GM18858 (cell line): ENCODE measurements at regions not wholly inside any gene's neighbourhood (a gene's known extent, or its start where the extent isn't known, plus 50 kb on each side); places are given as distances from the start of the nearest gene placed in this dataset.
"Not testable (repeated sequence)": the region's sequence is repeated elsewhere in the genome, so short reads cannot be mapped to it uniquely, and the experiment has no call there.

Experiments
- ATAC-seq: cut with Tn5 transposase; IDR thresholded peaks from one replicate; pipeline ENCODE4 v1.9.1; 2021; ENCODE audit not compliant: unreplicated experiment

GRCh38 chr3:163576314-163576713 lies 1502.0 kb downstream of the SI start:
- no peak for ATAC-seq

- ATAC-seq, result no peak
Measured at GRCh38 chr3:163573324-163573723, 1505.0 kb downstream of the SI start.

- ATAC-seq, result no peak
Measured at GRCh38 chr3:163572856-163573255, 1505.4 kb downstream of the SI start.

- ATAC-seq, result no peak
Measured at GRCh38 chr3:163563485-163563884, 1514.8 kb downstream of the SI start.

- ATAC-seq, result no peak
Measured at GRCh38 chr3:163562625-163563024, 1515.7 kb downstream of the SI start.

DNA sequence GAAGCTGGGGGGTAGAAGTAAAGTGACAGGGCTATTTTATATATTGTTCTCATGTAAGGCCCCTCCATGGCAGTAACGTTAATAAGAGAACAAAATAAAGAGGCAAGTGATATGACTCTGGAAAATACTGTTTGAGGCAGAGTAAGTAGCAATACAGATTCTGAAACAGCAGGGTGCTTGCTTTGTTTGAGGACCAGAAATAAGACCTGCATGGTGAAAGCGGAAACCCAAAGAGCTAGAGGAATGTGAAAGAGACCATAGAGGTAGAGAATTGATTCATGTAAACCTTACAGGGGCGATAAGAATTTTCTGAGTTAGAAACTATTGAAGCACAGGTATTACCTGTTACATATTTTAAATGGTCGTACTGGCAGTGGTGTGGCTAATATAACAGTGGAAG lies 1517.1 kb downstream of the SI start:
- ATAC-seq, result no peak

DNA sequence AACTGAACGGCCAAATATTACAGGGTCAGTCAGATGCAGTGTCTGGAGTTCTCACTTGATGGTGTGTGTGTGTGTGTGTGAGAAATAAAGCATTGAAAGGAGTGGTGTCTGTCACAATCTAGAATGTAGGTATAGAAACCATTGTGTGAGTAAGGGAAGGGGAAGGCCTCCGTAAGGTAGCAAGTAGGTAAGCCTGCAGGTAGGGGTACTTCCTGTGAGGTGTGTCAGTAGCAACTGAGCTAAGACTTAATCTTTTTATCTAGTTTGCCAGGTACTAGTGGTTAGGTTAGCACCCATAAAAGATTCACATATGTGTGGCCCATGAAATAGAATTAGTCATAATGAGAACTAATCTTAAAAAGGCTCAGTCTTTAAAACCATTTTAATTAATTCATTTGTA lies 1517.8 kb downstream of the SI start:
- ATAC-seq, result no peak

- no peak for ATAC-seq
Measured at GRCh38 chr3:163556813-163557523, 1521.3 kb downstream of the SI start.

GRCh38 chr3:163555918-163556317 lies 1522.4 kb downstream of the SI start:
- ATAC-seq, result no peak

GRCh38 chr3:163552659-163552966 lies 1525.7 kb downstream of the SI start:
- ATAC-seq, result no peak

DNA sequence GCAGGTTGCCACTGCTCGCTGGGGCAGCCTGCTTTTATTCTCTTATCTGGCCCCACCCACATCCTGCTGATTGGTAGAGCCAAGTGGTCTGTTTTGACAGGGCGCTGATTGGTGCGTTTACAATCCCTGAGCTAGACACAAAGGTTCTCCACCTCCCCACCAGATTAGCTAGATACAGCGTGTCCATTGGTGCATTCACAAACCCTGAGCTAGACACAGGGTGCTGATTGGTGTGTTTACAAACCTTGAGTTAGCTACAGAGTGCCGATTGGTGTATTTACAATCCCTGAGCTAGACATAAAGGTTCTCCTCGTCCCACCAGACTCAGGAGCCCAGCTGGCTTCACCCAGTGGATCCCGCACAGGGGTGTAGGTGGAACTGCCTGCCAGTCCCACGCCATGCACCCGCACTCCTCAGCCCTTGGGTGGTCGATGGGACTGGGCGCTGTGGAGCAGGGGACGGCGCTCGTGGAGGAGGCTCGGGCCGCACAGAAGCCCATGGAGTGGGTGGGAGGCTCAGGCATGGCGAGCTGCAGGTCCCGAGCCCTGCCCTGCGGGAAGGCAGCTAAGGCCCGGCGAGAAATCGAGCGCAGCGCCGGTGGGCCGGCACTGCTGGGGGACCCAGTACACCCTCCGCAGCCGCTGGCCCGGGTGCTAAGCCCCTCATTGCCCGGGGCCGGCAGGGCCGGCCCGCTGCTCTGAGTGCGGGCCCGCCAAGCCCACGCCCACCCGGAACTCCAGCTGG lies 1526.2 kb downstream of the SI start:
- not testable (repeated sequence) for ATAC-seq

DNA sequence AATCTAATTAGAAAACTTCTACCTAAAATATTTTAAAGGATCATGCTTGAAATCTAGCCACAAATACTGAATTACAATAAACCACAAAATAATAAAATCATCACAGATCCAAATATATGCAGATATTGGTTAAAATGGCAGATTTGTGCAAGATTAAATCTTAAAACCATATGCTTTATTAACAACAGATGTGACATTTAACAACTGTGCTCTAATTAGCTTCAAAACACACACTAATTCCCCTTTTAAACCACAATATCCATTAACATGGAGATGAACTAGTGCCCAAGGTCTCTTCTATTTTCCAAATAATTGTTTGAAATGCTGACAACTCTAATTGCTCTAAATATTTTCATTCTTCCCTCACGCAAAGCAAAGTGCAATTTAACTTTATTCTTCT lies 1530.3 kb downstream of the SI start:
- ATAC-seq, result no peak

GRCh38 chr3:163547014-163547685 lies 1531.1 kb downstream of the SI start:
- ATAC-seq, result no peak

DNA sequence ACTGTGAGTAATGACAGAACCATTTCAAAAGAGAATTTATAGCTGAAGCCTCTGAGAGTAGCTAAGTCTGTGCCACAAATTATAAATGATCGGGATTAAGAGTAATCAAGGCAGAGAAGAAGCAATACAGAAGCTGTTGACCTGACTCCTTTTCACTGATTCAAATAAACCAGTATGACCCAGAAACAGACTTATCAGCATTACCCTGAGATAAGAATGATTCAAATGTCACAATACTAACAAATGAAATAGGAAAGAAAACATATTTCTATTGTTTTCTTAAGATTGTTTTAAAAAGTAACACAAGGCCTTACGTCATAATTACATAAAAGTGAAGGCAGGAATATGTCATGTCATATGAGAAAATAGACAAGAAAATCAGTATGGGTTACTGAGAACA lies 1534.6 kb downstream of the SI start:
- ATAC-seq, result no peak

DNA sequence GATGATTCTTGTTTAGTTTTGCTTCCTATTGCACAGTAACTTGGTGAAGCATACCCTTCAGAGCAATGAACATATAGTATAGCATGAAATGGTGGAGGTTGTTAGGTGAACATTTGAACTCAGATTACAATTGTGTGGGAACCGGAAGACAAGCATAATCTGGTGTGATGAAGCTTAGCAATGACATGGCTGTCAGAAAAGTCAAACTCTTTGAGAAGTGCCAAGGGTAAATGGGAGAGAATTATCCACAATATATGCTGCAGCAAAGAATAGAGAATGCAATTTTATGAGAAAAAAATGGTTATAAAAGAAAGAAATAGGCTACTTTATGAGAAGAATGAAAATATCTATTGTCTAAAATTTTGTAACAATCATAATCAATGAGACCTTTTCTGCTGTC lies 1536.7 kb downstream of the SI start:
- ATAC-seq, result no peak

- ATAC-seq, result no peak
Measured at GRCh38 chr3:163538387-163538786, 1539.9 kb downstream of the SI start.

DNA sequence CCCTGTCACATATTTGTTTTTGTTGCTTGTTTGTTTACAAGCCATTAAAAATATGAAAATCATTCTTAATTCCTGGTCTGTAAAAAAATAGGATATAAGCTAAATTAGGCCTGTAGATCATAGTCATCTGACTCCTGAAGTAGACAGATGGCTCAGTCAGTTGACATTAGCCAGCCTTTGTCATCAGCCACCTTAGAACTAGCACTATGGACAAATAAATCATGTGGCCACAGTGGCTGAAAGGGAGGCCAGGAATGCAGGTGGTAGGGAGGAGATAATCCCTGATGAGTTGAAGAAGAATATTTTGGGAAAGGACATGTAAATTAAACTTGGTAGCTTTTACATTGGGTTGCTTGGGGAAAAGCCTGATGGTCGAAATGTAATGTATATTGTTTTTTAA lies 1544.9 kb downstream of the SI start:
- no peak for ATAC-seq

GRCh38 chr3:163523375-163523774 lies 1554.9 kb downstream of the SI start:
- ATAC-seq, result no peak

DNA sequence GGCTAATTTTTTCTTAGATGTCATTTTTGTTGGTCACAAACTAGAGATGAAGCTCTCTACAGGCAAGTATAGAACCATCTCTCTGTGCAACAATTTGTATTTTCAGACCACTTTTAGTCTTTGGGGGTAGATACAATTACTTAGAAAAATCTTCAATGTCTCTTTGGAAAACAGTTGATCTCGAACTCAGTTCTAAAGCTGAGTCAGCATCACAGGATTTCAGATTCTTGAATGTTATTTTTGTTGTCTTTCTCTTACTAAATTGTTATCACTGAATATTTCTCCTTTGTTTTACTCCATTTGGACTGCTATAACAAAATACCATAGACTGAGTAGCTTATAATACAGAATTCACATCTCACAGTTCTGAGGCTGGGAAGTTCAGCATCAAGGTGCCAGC lies 1557.0 kb downstream of the SI start:
- no peak for ATAC-seq

- no peak for ATAC-seq
Measured at GRCh38 chr3:163518065-163518464, 1560.2 kb downstream of the SI start.

- ATAC-seq, result no peak
Measured at GRCh38 chr3:163513149-163513657, 1565.1 kb downstream of the SI start.

DNA sequence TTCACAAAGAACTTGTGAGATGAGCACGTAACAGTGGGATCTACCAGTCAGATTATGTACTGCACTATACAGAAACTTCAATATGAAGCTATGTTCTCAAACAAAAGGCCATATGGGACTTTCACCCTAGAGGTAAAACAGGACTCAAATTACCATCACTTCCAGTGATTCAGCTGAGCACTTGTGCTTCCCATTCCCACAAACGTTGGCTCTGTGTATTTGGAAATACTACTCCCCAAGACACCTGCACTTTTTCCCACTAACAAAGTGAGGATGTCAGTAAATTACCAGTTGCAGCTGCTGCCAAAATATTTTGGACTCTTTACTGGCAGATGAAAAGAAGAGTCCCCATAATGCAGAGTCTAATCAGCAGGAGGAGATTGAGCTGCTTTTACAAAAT lies 1570.1 kb downstream of the SI start:
- ATAC-seq, result no peak
